Tibial nerve (tissue), 4 donors: ENCODE measurements at regions not wholly inside any gene's neighbourhood (a gene's known extent, or its start where the extent isn't known, plus 50 kb on each side); places are given as distances from the start of the nearest gene placed in this dataset.

Experiments used
- EP300 ChIP-seq, 2 donors: sonication (generic); formaldehyde crosslinking; IDR thresholded peaks; one replicate each; pipeline ENCODE4 v1.6.1; 2017; ENCODE audit warnings: antibody characterized with exemption in 2 of 2, mild to moderate bottlenecking in 1 of 2
- POLR2A ChIP-seq, 2 donors: fragments of 450-650 bp; IDR thresholded peaks; one replicate each; pipeline ENCODE4 v1.6.1; 2017; ENCODE audit warnings: antibody characterized with exemption in 2 of 2, mild to moderate bottlenecking in 2 of 2, moderate library complexity in 2 of 2
- TF ChIP-seq, protein P1 (sequence below), 5 experiments: fragments of 200-600 bp in 3 of 5; fragments of 450-650 bp in 2 of 5; sonication (generic) in 3 of 5; IDR thresholded peaks; one replicate each; pipeline ENCODE4 v1.5.1; 2016 to 2019; ENCODE audit warnings: antibody characterized with exemption in 5 of 5, mild to moderate bottlenecking in 3 of 5, moderate library complexity in 2 of 5

DNA sequence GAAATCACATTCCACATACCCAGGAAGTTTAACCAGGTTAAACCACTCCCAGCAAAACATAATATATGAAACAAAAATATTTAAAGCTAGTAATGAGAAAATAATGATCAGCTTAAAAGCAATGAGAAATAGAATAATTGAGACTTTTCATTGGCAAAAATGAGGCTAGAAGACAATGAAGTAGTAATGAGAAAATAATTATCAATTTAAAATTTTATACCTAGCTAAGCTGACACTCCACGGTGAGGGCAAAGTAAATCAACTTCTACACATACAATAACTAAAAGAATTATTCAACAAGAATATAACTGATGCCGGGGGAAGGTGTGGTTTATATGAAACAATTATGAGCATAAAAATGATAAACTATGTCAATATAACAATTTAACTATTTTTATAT, 82.2 kb upstream of the TES start:
- TF ChIP-seq, protein P1, sequence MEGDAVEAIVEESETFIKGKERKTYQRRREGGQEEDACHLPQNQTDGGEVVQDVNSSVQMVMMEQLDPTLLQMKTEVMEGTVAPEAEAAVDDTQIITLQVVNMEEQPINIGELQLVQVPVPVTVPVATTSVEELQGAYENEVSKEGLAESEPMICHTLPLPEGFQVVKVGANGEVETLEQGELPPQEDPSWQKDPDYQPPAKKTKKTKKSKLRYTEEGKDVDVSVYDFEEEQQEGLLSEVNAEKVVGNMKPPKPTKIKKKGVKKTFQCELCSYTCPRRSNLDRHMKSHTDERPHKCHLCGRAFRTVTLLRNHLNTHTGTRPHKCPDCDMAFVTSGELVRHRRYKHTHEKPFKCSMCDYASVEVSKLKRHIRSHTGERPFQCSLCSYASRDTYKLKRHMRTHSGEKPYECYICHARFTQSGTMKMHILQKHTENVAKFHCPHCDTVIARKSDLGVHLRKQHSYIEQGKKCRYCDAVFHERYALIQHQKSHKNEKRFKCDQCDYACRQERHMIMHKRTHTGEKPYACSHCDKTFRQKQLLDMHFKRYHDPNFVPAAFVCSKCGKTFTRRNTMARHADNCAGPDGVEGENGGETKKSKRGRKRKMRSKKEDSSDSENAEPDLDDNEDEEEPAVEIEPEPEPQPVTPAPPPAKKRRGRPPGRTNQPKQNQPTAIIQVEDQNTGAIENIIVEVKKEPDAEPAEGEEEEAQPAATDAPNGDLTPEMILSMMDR (IDR thresholded peaks at IDR 0.05), result no peak
- TF ChIP-seq POLR2A (IDR thresholded peaks at IDR 0.05) (no peak), EP300 (IDR thresholded peaks at IDR 0.05) (no peak)
